NCI-H2227 (cell line): ENCODE measurements at regions not wholly inside any gene's neighbourhood (a gene's known extent, or its start where the extent isn't known, plus 50 kb on each side); places are given as distances from the start of the nearest gene placed in this dataset.
"Not testable (repeated sequence)": the region's sequence is repeated elsewhere in the genome, so short reads cannot be mapped to it uniquely, and the experiment has no call there.

ENCODE experiments used
- DNase-seq: peaks from one replicate; lab custom pipeline; 2025; ENCODE audit not compliant: unreplicated experiment; lab: John Stamatoyannopoulos, UW

GRCh38 chr14:105924951-105925591 is 398.7 kb downstream of the TMEM121 start:
- no peak for DNase-seq

- no peak for DNase-seq
Measured at GRCh38 chr14:105925615-105926372, 399.4 kb downstream of the TMEM121 start.

- DNase-seq: no peak
Measured at GRCh38 chr14:105926373-105927095, 400.2 kb downstream of the TMEM121 start.

- no peak for DNase-seq
Measured at GRCh38 chr14:105927096-105928060, 401.0 kb downstream of the TMEM121 start.

GRCh38 chr14:105928171-105929111 is 402.1 kb downstream of the TMEM121 start:
- not testable (repeated sequence) for DNase-seq

GRCh38 chr14:105929327-105930081 is 403.1 kb downstream of the TMEM121 start:
- no peak for DNase-seq

GRCh38 chr14:105930572-105930971 is 404.2 kb downstream of the TMEM121 start:
- no peak for DNase-seq

GRCh38 chr14:105931808-105932483 is 405.6 kb downstream of the TMEM121 start:
- DNase-seq: no peak

- no peak for DNase-seq
Measured at GRCh38 chr14:105933238-105933637, 406.9 kb downstream of the TMEM121 start.

- DNase-seq: no peak
Measured at GRCh38 chr14:105935384-105935783, 409.0 kb downstream of the TMEM121 start.

GRCh38 chr14:105937253-105938054 is 411.1 kb downstream of the TMEM121 start:
- DNase-seq: no peak

GRCh38 chr14:105938055-105938863 is 411.9 kb downstream of the TMEM121 start:
- DNase-seq: no peak

- no peak for DNase-seq
Measured at GRCh38 chr14:105938959-105939358, 412.6 kb downstream of the TMEM121 start.

GRCh38 chr14:105939810-105940508 is 413.6 kb downstream of the TMEM121 start:
- no peak for DNase-seq

GRCh38 chr14:105940534-105941225 is 414.3 kb downstream of the TMEM121 start:
- DNase-seq: no peak
